Psoas muscle (tissue), 7 donors: ENCODE measurements at regions not wholly inside any gene's neighbourhood (a gene's known extent, or its start where the extent isn't known, plus 50 kb on each side); places are given as distances from the start of the nearest gene placed in this dataset.

Experiments used
- ATAC-seq, 4 donors: fragments of 200-7000 bp; cut with Tn5 transposase; one replicate each; pipeline ENCODE4 v1.9.1; 2020; ENCODE audit warnings: moderate library complexity in 3 of 4, mild to moderate bottlenecking in 2 of 4
- DNase-seq, 2 donors: peaks; one replicate each; pipeline ENCODE4 v3.0.0-alpha.2; 2020
- H3K27ac ChIP-seq: fragments of 200-600 bp; one replicate; pipeline ENCODE4 v1.8.0; 2022
- H3K27me3 ChIP-seq, 3 donors: fragments of 200-600 bp in 1 of 3; one replicate each; pipeline versions ENCODE4 v1.6.1 to v1.8.0; 2013 to 2022; ENCODE audit warnings: low read length in 2 of 3, mild to moderate bottlenecking in 2 of 3, moderate library complexity in 1 of 3; ENCODE audit not compliant: insufficient read depth in 3 of 3
- H3K36me3 ChIP-seq, 2 donors: fragments of 200-600 bp in 1 of 2; one replicate each; pipeline versions ENCODE4 v1.6.1 to v1.8.0; 2013 to 2022; ENCODE audit warnings: low read depth in 1 of 2, mild to moderate bottlenecking in 1 of 2, moderate library complexity in 1 of 2; ENCODE audit not compliant: insufficient read depth in 1 of 2
- H3K4me1 ChIP-seq: fragments of 200-600 bp; one replicate; pipeline ENCODE4 v1.8.0; 2022
- H3K4me3 ChIP-seq: fragments of 200-600 bp; one replicate; pipeline ENCODE4 v1.8.0; 2022; ENCODE audit warnings: mild to moderate bottlenecking
- H3K9me3 ChIP-seq: fragments of 200-600 bp; one replicate; pipeline ENCODE4 v1.8.0; 2022
- CTCF ChIP-seq: fragments of 200-600 bp; IDR thresholded peaks from one replicate; pipeline ENCODE4 v1.8.0; 2022; ENCODE audit warnings: antibody characterized with exemption
- WGBS, 3 donors: extraction: QIAGEN DNeasy Blood & Tissue Kit; methylation state at CpG; one replicate each; pipeline versions ENCODE4 v1.1.6 to v1.1.7; 2013; 5-methylcytosine and 5-hydroxymethylcytosine counted together
- intact Hi-C, 2 donors: fragments of 100-400 bp; cut with DNase I; formaldehyde crosslinking; loops; one replicate each; pipeline versions ENCODE4 v1.11.0 to v1.14.2; 2022
- donor health status: healthy with polysubstance abuse.
- donor health status: DM: no; HTN: no; CAD: no; lungs with moderate emphysema.
- donor health status: Bipolar disorder and iron deficiency.
- donor health status: healthy.
- donor health status: DM: yes; HTN: yes; CAD: no.
- donor health status: DM: no; HTN: no; CAD: no.
- donor health status: DM: yes; HTN: yes; CAD: no.

- no peaks in the 10 kb centered on the region for H3K36me3 ChIP-seq
- TF ChIP-seq CTCF: no peak
Observed at GRCh38 chr11:101188801-101189200, 59.2 kb upstream of the PGR start.

GRCh38 chr11:101188173-101188572 lies 58.6 kb upstream of the PGR start:
- no peak for ATAC-seq
- WGBS, 3 donors: 58 to 67% (median 61%) methylated on average over 3 of the region's 3 CpGs

More at GRCh38 chr11:101188801-101189200, 59.2 kb upstream of the PGR start:
- no peak for ATAC-seq
- DNase-seq: no peak
- no peak overlapping the region for H3K4me3 ChIP-seq
- H3K27me3 ChIP-seq: no peaks in the 10 kb centered on the region
- H3K27ac ChIP-seq: no peak overlapping the region
- no peaks in the 10 kb centered on the region for H3K9me3 ChIP-seq
- 68 to 83% (median 74%) methylated on average over 2 of the region's 2 CpGs for WGBS, 3 donors
- no peaks in the 10 kb centered on the region for H3K4me1 ChIP-seq
- intact Hi-C loops: no loop called here

GRCh38 chr11:101187748-101188147 lies 58.1 kb upstream of the PGR start:
- no peak overlapping the region for H3K27ac ChIP-seq
- ATAC-seq: no peak
- no peaks in the 10 kb centered on the region for H3K27me3 ChIP-seq
- no peak for DNase-seq
- no peaks in the 10 kb centered on the region for H3K9me3 ChIP-seq
- no peaks in the 10 kb centered on the region for H3K4me1 ChIP-seq
- H3K36me3 ChIP-seq: no peaks in the 10 kb centered on the region
- TF ChIP-seq CTCF: no peak
- whole genome bisulfite sequencing, 3 donors: 50 to 73% (median 65%) methylated on average over 1 of the region's 1 CpG
- H3K4me3 ChIP-seq: no peak overlapping the region
- intact Hi-C loops: no loop called here

More at GRCh38 chr11:101188173-101188572, 58.6 kb upstream of the PGR start:
- Histone ChIP-seq H3K27ac (no peak overlapping the region), H3K9me3 (no peaks in the 10 kb centered on the region), H3K4me3 (no peak overlapping the region), H3K4me1 (no peaks in the 10 kb centered on the region), H3K27me3 (no peaks in the 10 kb centered on the region), H3K36me3 (no peaks in the 10 kb centered on the region)
- no peak for DNase-seq
- TF ChIP-seq CTCF: no peak
- intact Hi-C loops: no loop called here

- Histone ChIP-seq H3K36me3 (no peaks in the 10 kb centered on the region), H3K27ac (no peak overlapping the region), H3K9me3 (no peaks in the 10 kb centered on the region), H3K4me1 (no peaks in the 10 kb centered on the region), H3K27me3 (no peaks in the 10 kb centered on the region), H3K4me3 (no peak overlapping the region)
- no peak for TF ChIP-seq CTCF
- no peak for DNase-seq
- WGBS, 3 donors: 83 to 90% (median 86%) methylated on average over 2 of the region's 2 CpGs
- ATAC-seq: no peak
- intact Hi-C loops: no loop called here
Observed at GRCh38 chr11:101185985-101186384, 56.4 kb upstream of the PGR start.

GRCh38 chr11:101182467-101182866 lies 52.9 kb upstream of the PGR start:
- no peaks in the 10 kb centered on the region for H3K27me3 ChIP-seq
- ATAC-seq: no peak
- no peak overlapping the region for H3K4me3 ChIP-seq
- no peak for TF ChIP-seq CTCF
- H3K27ac ChIP-seq: no peak overlapping the region
- no peaks in the 10 kb centered on the region for H3K36me3 ChIP-seq
- 30 to 41% (median 36%) methylated on average over 1 of the region's 1 CpG for WGBS, 3 donors
- no peaks in the 10 kb centered on the region for H3K9me3 ChIP-seq
- no peaks in the 10 kb centered on the region for H3K4me1 ChIP-seq
- no peak for DNase-seq
- intact Hi-C loops: no loop called here
